ENCODE measurements at regions not wholly inside any gene's neighbourhood (a gene's known extent, or its start where the extent isn't known, plus 50 kb on each side); places are given as distances from the start of the nearest gene placed in this dataset.
"Not testable (repeated sequence)": the region's sequence is repeated elsewhere in the genome, so short reads cannot be mapped to it uniquely, and the experiment has no call there.

DNA sequence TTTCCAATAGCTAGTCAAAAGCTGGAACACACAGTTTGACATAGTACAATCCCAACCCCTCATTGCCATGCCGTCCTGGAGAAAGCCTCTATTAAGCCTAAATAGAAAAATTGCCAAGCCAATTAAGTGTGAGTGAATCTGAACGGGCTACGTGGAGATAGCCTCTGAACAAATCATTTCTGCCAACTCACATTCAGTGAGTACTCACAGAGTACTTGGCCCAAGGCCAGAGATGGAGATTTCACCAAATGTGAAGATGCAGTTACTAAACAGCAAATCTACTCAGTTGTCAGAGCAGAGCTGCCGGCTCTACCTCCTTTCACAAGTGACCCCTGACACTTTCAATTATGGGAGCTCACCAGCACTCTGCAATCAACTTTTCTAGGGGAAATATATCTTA, 350.0 kb downstream of the GALC start:
- FAIRE-seq (no peak), DNase-seq (ENCODE audit: low spot score in 2 of 2) (no peak)

DNA sequence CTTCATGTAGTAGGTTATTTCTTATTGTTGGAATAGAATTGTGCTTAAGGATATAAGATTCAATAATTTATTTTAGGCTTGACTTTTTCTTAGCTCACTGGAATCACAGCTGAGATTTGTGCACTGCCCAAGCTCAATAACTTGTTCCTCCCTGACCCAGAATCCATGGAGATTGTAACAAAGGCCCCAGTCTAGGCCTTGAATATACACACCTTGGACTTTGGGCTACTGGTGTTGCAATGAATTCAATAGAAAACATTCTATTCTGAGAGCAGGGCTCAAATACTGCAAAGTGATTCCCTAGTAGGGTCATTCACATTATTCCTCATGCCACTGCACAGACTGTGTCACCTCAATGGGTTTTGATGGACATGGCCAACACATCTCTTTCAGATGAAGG, 352.4 kb downstream of the GALC start:
- DNase-seq (ENCODE audit: low spot score in 2 of 2) (no peak), FAIRE-seq (no peak)

DNA sequence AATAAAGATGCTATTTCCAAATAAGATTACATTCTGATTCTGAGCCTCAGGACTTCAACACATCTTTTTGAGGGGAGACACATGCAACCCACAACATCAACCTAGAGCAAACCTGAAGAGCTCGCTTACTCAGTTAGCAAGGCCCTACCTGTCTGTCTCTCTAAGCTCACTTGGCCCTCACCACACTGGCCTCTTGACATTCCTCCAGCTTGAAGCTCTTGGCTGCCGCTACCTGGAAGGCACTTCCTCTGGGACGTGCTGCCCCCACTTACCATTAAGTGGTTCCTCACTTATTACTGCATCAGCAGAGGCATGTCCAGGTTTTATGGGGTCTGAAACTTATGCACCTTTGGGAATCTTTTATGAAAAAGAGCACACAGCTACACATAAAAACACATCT, 354.8 kb downstream of the GALC start:
- FAIRE-seq, result no peak
- DNase-seq (ENCODE audit: low spot score in 2 of 2), result no peak

DNA sequence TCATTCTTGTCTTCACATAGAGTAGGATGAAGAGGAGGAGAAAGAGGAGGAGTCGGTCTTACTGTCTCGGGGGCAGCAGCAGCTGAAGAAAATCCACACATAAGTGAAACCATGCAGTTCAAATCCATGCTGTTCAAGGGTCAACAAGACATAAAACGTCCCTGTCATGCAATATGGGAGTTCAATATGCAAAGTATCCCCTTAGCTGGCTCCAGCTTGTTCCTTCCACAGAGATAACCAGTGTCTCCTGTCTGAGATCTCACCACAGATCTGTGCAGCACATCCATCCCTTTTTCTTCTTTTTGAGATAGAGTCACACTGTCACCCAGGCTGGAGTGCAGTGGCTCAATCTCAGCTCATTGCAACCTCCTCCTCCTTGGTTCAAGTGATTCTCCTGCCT, 357.5 kb downstream of the GALC start:
- DNase-seq (ENCODE audit: low spot score in 2 of 2) (no peak), FAIRE-seq (no peak)

DNA sequence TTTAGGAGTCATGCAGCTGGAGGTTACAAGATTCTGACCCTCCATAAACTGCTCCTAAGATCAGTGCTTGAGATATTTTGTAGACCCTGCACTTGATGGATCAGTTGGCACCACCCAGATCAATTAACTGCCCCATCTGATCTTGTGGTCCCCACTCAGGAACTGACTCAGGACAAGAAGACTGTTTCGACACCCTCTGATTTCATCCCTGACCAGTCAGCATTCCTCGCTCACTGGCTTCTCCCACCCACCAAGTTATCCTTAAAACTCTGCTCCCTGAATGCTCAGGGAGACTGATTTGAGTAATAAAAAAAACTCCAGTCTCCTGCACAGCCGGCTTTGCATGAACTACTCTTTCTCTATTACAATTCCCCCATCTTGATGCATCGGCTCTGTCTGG, 360.2 kb downstream of the GALC start:
- no peak for DNase-seq (ENCODE audit: low spot score in 2 of 2)
- FAIRE-seq, result no peak

DNA sequence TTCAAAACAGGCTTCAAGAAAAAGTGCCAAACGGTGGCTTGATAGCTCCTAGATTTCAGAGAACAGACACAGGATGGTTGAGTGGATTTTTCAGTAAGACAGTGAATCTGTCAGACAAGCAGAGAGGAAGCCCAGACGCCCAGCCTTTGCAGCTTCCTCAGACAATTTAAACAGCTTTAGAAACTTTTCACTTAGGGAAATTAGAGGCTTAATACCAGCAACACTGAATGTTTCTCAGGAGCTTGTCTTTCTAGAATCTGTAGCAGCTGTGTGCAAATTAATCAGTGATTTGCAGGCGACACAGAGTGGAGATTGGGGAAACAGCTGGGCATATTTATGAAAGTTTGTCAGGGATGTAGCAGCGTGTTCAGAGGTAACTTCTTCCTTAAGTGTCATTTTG, 362.1 kb downstream of the GALC start:
- DNase-seq (ENCODE audit: low spot score in 2 of 2), result no peak
- FAIRE-seq, result no peak

DNA sequence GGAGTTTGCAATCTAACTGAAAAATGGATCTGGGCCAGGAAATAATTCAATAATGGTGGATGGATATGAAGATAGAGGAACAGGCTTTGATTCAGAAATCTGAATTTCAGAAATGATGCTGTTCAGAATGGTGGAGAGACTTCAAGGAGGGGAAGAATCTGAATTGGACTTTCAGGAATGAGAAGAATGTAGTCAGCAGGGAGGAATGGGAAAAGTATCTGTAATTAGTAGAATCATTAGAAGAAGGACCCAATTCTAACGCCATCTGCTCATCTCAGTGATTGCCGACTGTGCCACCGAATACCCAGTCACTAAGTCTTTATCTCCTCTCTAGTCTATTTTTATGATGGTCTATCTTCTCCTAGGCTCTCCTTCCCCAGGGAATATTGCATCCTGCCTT, 363.2 kb downstream of the GALC start:
- DNase-seq (ENCODE audit: low spot score in 2 of 2) (no peak), FAIRE-seq (no peak)

DNA sequence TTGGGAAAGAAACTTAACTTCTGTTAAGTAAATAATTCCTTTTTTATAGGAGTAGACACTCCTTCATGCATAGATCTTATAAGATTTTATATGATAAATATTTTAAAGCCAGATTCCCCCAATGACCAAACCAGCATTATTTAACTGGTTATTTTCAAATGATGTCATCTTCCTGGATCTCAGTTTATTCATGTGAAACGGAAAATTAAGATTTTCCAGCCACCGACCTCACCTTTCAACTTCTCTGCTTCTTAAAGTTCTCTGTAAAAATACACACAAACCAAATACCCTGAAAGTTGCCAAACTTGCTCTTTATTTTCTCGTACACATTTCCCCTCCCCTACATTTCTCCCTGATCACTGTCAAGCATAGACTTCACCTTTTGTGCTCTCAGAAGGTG, 364.2 kb downstream of the GALC start:
- FAIRE-seq, result no peak
- DNase-seq (ENCODE audit: low spot score in 2 of 2), result no peak

DNA sequence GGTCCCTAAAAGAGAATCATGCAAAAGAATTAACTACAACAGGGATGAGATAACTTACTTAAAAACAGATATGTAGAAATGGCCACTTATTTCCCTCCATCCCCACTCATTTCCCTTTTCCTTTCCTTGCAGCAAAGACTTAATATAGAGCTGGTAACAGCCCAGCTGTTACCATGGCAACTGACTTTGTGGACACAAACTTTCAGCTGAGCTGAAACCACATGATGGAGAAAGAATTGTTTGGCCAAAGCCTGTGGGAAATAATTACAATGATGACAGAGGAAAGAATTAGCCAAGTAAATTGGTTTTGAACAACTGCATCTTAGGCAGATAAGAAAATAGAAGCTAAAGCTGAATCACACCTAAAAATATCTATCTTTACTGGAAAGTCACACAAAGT, 364.9 kb downstream of the GALC start:
- FAIRE-seq, result no peak
- DNase-seq (ENCODE audit: low spot score in 2 of 2), result no peak

DNA sequence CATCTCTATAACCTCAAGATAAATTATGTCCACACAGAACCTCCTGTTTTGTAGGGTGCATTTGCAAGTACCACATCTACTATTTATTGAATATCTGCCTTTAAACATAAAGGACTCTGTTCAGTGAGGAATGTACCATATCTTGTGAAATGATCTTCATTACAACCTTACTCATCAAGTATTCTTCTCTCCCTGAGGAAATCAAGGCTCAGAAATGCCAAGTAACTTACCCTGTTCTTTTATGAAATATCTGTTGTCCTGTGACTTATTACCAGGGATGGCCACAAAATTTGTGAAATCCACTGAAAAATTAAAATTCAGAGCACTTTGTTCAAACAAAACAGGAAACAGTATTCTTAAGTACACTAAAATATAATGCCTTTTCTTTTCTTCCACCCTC, 366.7 kb downstream of the GALC start:
- FAIRE-seq (no peak), DNase-seq (ENCODE audit: low spot score in 2 of 2) (no peak)

DNA sequence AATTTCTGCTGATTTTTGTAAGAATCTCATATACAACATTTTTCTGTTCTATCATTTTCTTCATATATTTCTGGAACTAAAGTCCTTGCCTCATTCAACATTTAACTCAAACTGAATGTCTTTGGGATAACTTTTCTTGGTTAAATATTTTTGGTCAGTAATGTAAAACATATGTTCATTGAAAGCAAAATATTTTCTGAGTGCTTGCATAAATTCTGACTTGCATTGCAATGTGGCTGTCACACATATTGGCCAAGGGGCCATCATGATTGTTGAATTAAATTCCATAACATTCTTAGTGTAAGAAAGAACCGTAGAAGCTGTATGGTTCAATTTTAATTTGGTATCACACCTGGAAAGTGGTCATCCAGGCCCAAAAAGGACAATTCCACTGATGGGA, 369.4 kb downstream of the GALC start:
- DNase-seq (ENCODE audit: low spot score in 2 of 2) (no peak), FAIRE-seq (no peak)

DNA sequence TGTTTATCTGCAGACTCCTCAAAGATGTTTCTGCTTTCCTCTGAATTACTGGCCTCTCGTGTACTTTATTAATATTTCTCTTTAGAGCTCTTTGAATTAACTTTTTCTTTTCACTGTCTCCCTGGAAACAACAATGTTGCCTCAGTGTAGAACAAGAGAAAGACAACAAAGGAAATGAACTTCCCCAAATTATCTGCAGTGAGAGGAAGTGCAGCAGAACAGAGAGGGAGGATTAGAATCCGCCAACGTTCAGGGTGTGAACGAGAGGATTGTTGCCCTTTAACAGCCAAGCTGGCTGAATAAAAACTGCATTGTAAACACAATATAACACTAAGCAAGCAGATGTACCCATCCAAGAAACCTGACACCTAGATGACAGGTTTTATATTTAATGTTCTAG, 375.9 kb downstream of the GALC start:
- FAIRE-seq, result no peak
- no peak for DNase-seq (ENCODE audit: low spot score in 2 of 2)

DNA sequence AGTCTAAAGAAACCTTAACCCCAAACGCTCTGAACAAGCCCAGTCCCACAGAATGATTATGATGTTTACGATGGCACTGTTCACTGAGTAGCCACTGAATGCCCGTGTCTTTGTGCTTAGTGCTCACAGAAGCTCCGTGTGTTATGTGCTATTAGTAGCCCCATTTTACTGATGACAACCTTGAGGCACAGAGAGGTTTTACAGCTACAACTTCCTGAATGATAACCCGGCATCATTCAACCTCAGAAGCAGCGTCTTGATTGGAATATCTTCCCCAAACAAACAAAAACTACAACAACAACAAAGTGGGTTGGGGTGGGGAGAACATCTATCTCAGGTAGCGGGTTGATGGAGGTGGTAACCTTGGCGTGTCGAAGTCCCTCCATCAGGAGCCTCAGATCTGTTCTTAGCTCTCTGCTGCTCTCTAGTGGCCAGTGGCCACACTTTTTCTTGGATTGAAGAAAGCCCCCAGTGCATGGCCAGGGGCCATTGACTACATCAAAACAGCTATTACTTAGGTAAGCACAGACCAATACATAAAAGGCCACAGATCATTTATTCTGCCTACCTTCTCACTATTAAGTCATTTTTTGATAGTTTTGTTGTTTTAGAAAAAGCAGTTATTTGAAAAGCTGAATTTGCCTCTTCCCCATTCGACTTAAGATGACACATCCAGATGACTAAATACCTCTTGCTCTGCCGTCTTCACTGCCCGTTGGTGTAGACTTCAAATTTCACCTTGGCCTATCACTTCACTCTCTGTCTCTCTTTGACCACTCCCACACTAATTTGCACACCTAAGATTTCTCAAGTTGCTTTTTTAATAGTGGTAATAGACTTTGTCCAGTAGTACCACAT, 376.9 kb downstream of the GALC start:
- FAIRE-seq (no peak), DNase-seq (ENCODE audit: low spot score in 2 of 2) (peak; percentile 5 to 20)

DNA sequence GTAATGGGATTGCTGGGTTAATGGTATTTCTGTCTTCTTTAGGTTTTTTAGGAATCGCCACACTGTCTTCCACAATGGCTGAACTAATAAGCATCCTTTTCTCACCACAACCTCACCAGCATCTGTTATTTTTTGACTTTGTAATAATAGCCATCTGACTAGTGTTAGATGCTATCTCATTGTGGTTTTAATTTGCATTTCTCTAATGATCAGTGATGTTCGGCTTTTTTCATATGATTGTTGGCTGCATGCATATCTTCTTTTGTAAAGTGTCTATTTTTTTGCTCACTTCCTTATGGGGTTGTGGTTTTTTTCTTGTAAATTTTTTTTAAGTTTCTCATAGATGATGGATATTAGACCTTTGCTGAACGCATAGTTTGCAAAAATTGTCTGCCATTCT, 377.9 kb downstream of the GALC start:
- DNase-seq (ENCODE audit: low spot score in 2 of 2), result no peak
- no peak for FAIRE-seq

DNA sequence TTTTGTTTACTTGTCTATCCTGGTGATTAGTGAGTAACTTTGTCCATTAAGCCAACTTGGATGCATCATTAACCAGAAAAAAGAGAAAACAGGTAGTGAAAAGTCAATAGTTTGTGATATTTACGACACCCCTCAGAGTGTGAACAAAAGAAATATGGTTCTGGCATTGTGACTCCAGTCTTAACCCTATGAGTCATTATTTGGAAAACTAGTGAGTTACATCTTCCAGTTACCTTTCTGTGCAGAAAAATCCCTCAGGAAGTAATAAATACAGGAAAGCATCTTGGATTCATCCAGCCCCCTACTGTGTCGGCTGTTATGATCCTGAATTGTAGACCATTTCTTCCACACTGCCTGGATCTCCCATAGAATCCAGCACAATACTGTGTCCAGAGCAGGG, 379.1 kb downstream of the GALC start:
- FAIRE-seq, result no peak
- no peak for DNase-seq (ENCODE audit: low spot score in 2 of 2)

DNA sequence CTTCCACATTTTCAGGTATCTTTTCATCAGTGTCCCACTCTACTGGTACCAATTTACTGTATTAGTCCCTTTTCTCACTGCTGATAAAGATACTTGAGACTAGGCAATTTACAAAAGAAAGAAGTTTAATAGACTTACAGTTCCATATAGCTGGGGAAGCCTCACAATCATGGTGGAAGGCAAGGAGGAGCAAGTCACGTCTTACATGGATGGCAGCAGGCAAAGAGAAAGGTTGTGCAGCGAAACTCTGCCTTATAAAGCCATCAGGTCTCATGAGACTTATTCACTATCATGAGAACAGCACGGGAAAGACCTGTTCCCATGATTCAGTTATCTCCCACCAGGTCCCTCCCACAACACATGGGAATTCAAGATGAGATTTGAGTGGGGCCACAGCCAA, 385.9 kb downstream of the GALC start:
- DNase-seq (ENCODE audit: low spot score in 2 of 2); FAIRE-seq: not testable (repeated sequence)

DNA sequence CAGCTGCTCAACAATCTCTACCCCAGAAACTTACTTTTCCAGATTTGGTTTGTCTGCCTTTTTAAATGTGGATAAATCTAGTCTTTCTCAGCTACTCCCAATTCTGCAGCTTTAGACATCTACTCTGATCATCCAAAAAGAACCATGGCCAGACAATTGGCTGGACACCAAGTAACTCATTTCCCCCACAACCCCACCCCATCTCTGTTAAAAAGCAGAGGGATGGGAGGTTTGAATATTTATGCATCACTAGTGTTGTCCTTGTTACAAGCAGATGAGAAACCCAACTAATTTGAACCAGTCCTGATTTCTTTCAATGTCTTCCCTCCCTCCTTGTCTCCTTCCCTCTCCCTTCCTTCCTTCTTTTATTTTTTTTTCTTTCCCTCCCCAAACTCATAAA, 391.9 kb downstream of the GALC start:
- DNase-seq (ENCODE audit: low spot score in 2 of 2) (no peak), FAIRE-seq (no peak)

DNA sequence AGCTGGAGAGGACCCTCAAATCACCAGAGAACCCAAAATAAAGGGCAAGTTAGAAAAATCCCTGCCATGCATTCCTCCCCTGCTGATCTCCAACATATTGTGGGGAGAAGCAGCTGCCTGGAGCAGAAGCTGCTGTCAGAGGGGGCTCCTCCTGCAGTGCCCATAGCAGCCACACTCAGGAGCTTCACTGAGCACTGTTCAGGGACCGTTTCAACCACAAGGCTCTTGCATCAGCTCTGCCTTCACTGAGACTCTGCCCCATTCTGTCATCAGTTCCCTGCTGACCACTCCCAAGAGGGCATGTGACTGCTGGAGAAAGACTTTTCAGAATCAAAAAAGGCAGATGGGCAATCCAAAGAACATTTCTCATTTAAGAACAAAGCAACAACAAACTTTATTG, 392.7 kb downstream of the GALC start:
- DNase-seq (ENCODE audit: low spot score in 2 of 2) (no peak), FAIRE-seq (no peak)

DNA sequence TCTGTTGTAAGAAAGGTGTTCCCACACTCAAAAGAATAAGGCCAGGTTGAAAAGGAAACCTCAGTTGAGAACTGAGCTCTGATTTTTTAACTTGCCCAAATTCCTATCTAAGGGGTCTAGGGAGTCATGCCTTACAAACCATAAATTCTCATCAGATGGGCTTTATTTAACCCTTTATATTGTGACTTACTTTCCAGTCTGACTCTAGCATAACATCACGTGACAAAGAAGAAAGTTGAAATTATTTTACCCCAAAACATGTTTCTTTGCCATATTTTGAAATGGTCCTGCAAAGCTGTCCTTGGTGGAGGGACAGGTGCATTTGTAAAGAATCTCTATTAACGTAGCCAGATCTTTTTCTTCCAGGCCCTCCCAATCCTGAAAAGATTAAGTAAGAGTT, 411.7 kb downstream of the GALC start:
- DNase-seq (ENCODE audit: low spot score in 2 of 2) (no peak), FAIRE-seq (no peak)

DNA sequence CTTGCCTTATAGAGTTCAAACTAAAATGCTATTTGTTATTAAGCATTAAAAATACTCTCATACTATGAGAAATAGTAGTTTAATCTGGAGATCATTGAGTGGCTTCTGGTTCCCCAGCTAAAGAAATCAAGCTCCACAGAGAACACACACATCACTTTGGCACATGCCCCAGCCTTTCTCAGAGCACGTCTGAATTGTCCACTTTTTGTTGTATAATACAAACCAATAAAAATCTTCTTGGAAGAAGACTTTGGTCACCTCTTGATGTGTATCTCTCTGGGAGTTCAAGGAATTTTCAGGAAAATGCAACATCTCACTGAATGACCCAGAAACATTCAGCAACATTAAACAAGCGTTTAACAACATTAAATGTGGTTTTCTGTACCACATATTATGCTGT, 413.9 kb downstream of the GALC start:
- no peak for DNase-seq (ENCODE audit: low spot score in 2 of 2)
- no peak for FAIRE-seq

DNA sequence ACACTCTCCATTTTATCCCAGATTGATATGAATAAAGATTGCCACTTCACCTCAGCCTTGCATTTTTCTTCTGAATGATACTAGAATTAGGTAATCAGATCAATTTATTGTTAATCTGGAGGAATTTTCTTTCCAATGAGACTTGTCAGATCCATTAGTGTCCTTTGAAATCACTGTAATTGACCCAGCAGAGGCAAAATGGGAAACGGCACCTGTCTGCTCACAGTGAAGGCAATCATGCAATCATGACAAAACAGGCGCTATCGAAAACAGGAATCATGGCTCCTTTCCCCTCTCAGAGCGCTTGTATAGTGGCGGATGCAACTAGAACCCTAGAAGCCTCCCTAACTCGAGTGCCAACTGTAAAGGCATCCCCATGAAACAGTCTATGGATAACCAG, 417.6 kb downstream of the GALC start:
- DNase-seq (ENCODE audit: low spot score in 2 of 2), result no peak
- no peak for FAIRE-seq

DNA sequence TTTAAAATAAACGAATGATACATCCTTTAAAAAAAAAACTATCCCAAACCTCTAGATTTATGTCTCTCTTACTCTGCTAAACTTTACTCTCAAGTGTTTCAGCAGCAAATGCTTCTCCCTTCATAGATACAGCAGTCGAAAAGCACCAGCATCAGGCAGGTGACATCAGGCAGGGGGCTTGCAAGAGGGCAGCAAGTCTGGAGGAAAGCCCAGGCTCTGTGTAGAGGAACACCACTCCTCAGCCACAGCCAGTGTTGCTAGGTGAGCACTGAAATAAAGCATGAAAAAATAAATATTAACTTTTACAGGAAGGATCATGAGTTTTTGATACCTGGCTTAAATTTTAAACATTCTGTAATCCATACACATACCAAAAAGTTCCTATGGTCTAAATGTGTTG, 419.4 kb downstream of the GALC start:
- DNase-seq (ENCODE audit: low spot score in 2 of 2), result no peak

More for the DNA sequence above, 419.4 kb downstream of the GALC start:
- no peak for FAIRE-seq

All from frontal cortex (tissue), 3 donors.